Liver (tissue), 3 donors: ENCODE measurements at regions not wholly inside any gene's neighbourhood (a gene's known extent, or its start where the extent isn't known, plus 50 kb on each side); places are given as distances from the start of the nearest gene placed in this dataset.
"Not testable (repeated sequence)": the region's sequence is repeated elsewhere in the genome, so short reads cannot be mapped to it uniquely, and the experiment has no call there.

ENCODE experiments used
- EGR1 ChIP-seq, 2 donors: IDR thresholded peaks; 2 replicates each; pipeline ENCODE4 v1.6.1; 2016 to 2018; ENCODE audit warnings: antibody characterized with exemption in 2 of 2, low read depth in 2 of 2
- JUND ChIP-seq, 2 donors: IDR thresholded peaks; 2 replicates each; pipeline ENCODE4 v1.6.1; 2016; ENCODE audit warnings: antibody characterized with exemption in 2 of 2
- RAD21 ChIP-seq, 2 donors: IDR thresholded peaks; 2 replicates each; pipeline ENCODE4 v1.6.1; 2016; ENCODE audit warnings: antibody characterized with exemption in 2 of 2, mild to moderate bottlenecking in 2 of 2
- REST ChIP-seq: IDR thresholded peaks from 2 replicates; pipeline ENCODE4 v1.6.1; 2016; ENCODE audit warnings: antibody characterized with exemption, mild to moderate bottlenecking
- YY1 ChIP-seq: IDR thresholded peaks from 2 replicates; pipeline ENCODE4 v1.6.1; 2016; ENCODE audit warnings: antibody characterized with exemption, mild to moderate bottlenecking
- TF ChIP-seq, protein P1 (sequence below): fragments of 150-350 bp; IDR thresholded peaks from 2 replicates; pipeline ENCODE4 v1.5.1; 2017; ENCODE audit warnings: improper control_type of control experiment, low read depth, low read length; ENCODE audit not compliant: missing input control
- donor health status: healthy.
- donor health status: healthy.

- TF ChIP-seq YY1; EGR1 (IDR thresholded peaks at IDR 0.05; ENCODE audit: low read depth in 2 of 2); REST; JUND (IDR thresholded peaks at IDR 0.05); RAD21 (IDR thresholded peaks at IDR 0.05): not testable (repeated sequence)
- TF ChIP-seq, protein P1, sequence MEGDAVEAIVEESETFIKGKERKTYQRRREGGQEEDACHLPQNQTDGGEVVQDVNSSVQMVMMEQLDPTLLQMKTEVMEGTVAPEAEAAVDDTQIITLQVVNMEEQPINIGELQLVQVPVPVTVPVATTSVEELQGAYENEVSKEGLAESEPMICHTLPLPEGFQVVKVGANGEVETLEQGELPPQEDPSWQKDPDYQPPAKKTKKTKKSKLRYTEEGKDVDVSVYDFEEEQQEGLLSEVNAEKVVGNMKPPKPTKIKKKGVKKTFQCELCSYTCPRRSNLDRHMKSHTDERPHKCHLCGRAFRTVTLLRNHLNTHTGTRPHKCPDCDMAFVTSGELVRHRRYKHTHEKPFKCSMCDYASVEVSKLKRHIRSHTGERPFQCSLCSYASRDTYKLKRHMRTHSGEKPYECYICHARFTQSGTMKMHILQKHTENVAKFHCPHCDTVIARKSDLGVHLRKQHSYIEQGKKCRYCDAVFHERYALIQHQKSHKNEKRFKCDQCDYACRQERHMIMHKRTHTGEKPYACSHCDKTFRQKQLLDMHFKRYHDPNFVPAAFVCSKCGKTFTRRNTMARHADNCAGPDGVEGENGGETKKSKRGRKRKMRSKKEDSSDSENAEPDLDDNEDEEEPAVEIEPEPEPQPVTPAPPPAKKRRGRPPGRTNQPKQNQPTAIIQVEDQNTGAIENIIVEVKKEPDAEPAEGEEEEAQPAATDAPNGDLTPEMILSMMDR: not testable (repeated sequence)
Measured at GRCh38 chr3:18083273-18083590, 340.8 kb upstream of the TBC1D5 start.
